ENCODE measurements at regions not wholly inside any gene's neighbourhood (a gene's known extent, or its start where the extent isn't known, plus 50 kb on each side); places are given as distances from the start of the nearest gene placed in this dataset.

GRCh38 chr3:34351882-34352777, 553.7 kb downstream of the PDCD6IP start:
- no peaks in the 10 kb centered on the region for H3K36me3 ChIP-seq (ENCODE audit: insufficient read depth)
- H3K27me3 ChIP-seq (ENCODE audit: insufficient read depth, low read depth) = no peaks in the 10 kb centered on the region
- no peak overlapping the region for H3K4me2 ChIP-seq
- H3K27ac ChIP-seq = no peak overlapping the region
- H4K20me1 ChIP-seq (ENCODE audit: insufficient read depth) = no peaks in the 10 kb centered on the region
- H2AFZ ChIP-seq (ENCODE audit: low read depth) = no peak overlapping the region
- TF ChIP-seq, protein P1, sequence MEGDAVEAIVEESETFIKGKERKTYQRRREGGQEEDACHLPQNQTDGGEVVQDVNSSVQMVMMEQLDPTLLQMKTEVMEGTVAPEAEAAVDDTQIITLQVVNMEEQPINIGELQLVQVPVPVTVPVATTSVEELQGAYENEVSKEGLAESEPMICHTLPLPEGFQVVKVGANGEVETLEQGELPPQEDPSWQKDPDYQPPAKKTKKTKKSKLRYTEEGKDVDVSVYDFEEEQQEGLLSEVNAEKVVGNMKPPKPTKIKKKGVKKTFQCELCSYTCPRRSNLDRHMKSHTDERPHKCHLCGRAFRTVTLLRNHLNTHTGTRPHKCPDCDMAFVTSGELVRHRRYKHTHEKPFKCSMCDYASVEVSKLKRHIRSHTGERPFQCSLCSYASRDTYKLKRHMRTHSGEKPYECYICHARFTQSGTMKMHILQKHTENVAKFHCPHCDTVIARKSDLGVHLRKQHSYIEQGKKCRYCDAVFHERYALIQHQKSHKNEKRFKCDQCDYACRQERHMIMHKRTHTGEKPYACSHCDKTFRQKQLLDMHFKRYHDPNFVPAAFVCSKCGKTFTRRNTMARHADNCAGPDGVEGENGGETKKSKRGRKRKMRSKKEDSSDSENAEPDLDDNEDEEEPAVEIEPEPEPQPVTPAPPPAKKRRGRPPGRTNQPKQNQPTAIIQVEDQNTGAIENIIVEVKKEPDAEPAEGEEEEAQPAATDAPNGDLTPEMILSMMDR (conservative IDR thresholded peaks at IDR 0.05; ENCODE audit: low read depth, low read length) = no peak
- H3K9ac ChIP-seq = no peak overlapping the region
- no peaks in the 10 kb centered on the region for H3K79me2 ChIP-seq (ENCODE audit: insufficient read depth, low read depth)
- H3K4me3 ChIP-seq (IDR thresholded peaks at IDR 0.05; ENCODE audit: insufficient read depth, low read depth, low read length) = no peak overlapping the region
- no peaks in the 10 kb centered on the region for H3K4me1 ChIP-seq (ENCODE audit: low read depth, poor library complexity, severe bottlenecking)

DNA sequence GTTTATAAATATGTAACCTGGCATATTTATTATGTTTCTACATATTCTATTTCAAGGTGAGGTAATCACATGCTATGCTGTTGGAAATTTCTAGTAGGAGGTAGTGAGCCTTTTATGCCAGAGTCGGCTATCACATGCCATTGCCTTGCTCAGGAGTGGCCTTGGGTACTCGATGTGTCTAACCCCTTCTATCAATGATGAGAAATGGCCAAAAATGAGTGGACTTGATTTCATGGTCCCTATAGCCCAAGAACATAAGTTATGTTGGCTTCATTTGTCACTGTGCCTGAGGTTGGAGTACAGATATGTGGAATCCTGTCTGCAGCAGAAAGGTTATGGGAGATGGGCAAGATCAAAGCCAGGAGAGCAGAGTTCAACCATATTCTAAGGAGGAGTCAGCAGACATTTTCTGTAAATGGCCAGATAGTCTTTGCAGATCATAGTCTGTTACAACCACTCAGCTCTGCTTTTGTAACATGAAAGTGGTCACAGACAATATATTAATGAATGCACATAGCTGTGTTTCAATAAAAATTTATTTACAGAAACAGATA, 554.4 kb downstream of the PDCD6IP start:
- no peak overlapping the region for H3K9ac ChIP-seq
- no peak overlapping the region for H3K4me3 ChIP-seq (IDR thresholded peaks at IDR 0.05; ENCODE audit: insufficient read depth, low read depth, low read length)
- no peaks in the 10 kb centered on the region for H3K79me2 ChIP-seq (ENCODE audit: insufficient read depth, low read depth)
- TF ChIP-seq, protein P1 (conservative IDR thresholded peaks at IDR 0.05; ENCODE audit: low read depth, low read length) = no peak
- H2AFZ ChIP-seq (ENCODE audit: low read depth) = no peak overlapping the region
- no peak overlapping the region for H3K4me2 ChIP-seq
- H4K20me1 ChIP-seq (ENCODE audit: insufficient read depth) = no peaks in the 10 kb centered on the region
- H3K27me3 ChIP-seq (ENCODE audit: insufficient read depth, low read depth) = no peaks in the 10 kb centered on the region
- no peaks in the 10 kb centered on the region for H3K4me1 ChIP-seq (ENCODE audit: low read depth, poor library complexity, severe bottlenecking)
- H3K27ac ChIP-seq = no peak overlapping the region
- no peaks in the 10 kb centered on the region for H3K36me3 ChIP-seq (ENCODE audit: insufficient read depth)

- H4K20me1 ChIP-seq (ENCODE audit: insufficient read depth) = no peaks in the 10 kb centered on the region
- no peak overlapping the region for H3K4me2 ChIP-seq
- no peaks in the 10 kb centered on the region for H3K79me2 ChIP-seq (ENCODE audit: insufficient read depth, low read depth)
- no peaks in the 10 kb centered on the region for H3K36me3 ChIP-seq (ENCODE audit: insufficient read depth)
- no peak overlapping the region for H3K4me3 ChIP-seq (IDR thresholded peaks at IDR 0.05; ENCODE audit: insufficient read depth, low read depth, low read length)
- H3K9ac ChIP-seq = no peak overlapping the region
- H3K27ac ChIP-seq = no peak overlapping the region
- TF ChIP-seq, protein P1 (conservative IDR thresholded peaks at IDR 0.05; ENCODE audit: low read depth, low read length) = no peak
- H3K27me3 ChIP-seq (ENCODE audit: insufficient read depth, low read depth) = no peaks in the 10 kb centered on the region
- H2AFZ ChIP-seq (ENCODE audit: low read depth) = no peak overlapping the region
- no peaks in the 10 kb centered on the region for H3K4me1 ChIP-seq (ENCODE audit: low read depth, poor library complexity, severe bottlenecking)
Observed at GRCh38 chr3:34357461-34357860, 559.0 kb downstream of the PDCD6IP start.

DNA sequence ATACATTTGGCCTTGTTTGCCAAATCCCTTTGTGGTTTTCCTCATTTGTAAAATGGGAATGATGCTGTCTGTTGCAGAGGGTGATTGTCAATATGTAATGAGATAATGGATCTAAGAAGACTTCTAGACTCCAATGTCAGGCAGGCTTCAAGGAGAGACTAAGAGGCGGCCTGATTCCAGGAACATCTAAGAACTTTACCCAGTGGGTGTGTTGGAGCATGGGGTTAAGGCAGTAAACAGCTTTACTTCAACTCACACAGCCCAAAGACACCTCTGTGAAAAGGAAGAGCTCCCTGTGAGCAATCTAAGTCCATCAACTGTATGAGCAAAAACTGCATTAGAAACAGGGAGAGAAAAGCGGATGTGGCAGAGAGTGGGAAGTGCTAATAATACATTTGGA, 560.6 kb downstream of the PDCD6IP start:
- Histone ChIP-seq H3K9ac (no peak overlapping the region), H3K4me2 (no peak overlapping the region), H3K27ac (no peak overlapping the region), H3K27me3 (ENCODE audit: insufficient read depth, low read depth) (no peaks in the 10 kb centered on the region), H4K20me1 (ENCODE audit: insufficient read depth) (no peaks in the 10 kb centered on the region), H3K36me3 (ENCODE audit: insufficient read depth) (no peaks in the 10 kb centered on the region), H3K4me3 (IDR thresholded peaks at IDR 0.05; ENCODE audit: insufficient read depth, low read depth, low read length) (no peak overlapping the region), H3K4me1 (ENCODE audit: low read depth, poor library complexity, severe bottlenecking) (no peaks in the 10 kb centered on the region), H3K79me2 (ENCODE audit: insufficient read depth, low read depth) (no peaks in the 10 kb centered on the region), H2AFZ (ENCODE audit: low read depth) (no peak overlapping the region)
- TF ChIP-seq, protein P1 (conservative IDR thresholded peaks at IDR 0.05; ENCODE audit: low read depth, low read length) = no peak

Data from KMS-11 (cell line).